Ishikawa (cell line): ENCODE measurements at regions not wholly inside any gene's neighbourhood (a gene's known extent, or its start where the extent isn't known, plus 50 kb on each side); places are given as distances from the start of the nearest gene placed in this dataset.

ENCODE experiments used
- CEBPB ChIP-seq: IDR thresholded peaks from 2 replicates; pipeline ENCODE4 v1.6.1; 2012
- CREB1 ChIP-seq: IDR thresholded peaks from 2 replicates; pipeline ENCODE4 v1.6.1; 2012; ENCODE audit warnings: low read depth
- EGR1 ChIP-seq: IDR thresholded peaks from 2 replicates; pipeline ENCODE4 v1.6.1; 2012
- EP300 ChIP-seq: IDR thresholded peaks from 2 replicates; pipeline ENCODE4 v1.6.1; 2012; ENCODE audit warnings: borderline replicate concordance
- FOXM1 ChIP-seq: IDR thresholded peaks from 2 replicates; pipeline ENCODE4 v1.6.1; 2012; ENCODE audit warnings: low read depth, borderline replicate concordance
- MAX ChIP-seq: IDR thresholded peaks from 2 replicates; pipeline ENCODE4 v1.6.1; 2012
- NFIC ChIP-seq: IDR thresholded peaks from 2 replicates; pipeline ENCODE4 v1.6.1; 2012
- RAD21 ChIP-seq: IDR thresholded peaks from 2 replicates; pipeline ENCODE4 v1.6.1; 2012; ENCODE audit warnings: low read depth
- TAF1 ChIP-seq: IDR thresholded peaks from 2 replicates; pipeline ENCODE4 v1.6.1; 2012; ENCODE audit warnings: low read depth, mild to moderate bottlenecking
- TCF12 ChIP-seq: IDR thresholded peaks from 2 replicates; pipeline ENCODE4 v1.6.1; 2012; ENCODE audit warnings: low read depth
- TEAD4 ChIP-seq: IDR thresholded peaks from 2 replicates; pipeline ENCODE4 v1.6.1; 2012
- YY1 ChIP-seq: IDR thresholded peaks from 2 replicates; pipeline ENCODE4 v1.6.1; 2012; ENCODE audit warnings: low read depth
- ZBTB7A ChIP-seq: IDR thresholded peaks from 2 replicates; pipeline ENCODE4 v1.6.1; 2012; ENCODE audit warnings: low read depth
- TF ChIP-seq, protein P1 (sequence below): IDR thresholded peaks from 2 replicates; pipeline ENCODE4 v1.6.1; 2012; ENCODE audit warnings: low read depth, mild to moderate bottlenecking
- TF ChIP-seq, protein P2 (sequence below): IDR thresholded peaks from 2 replicates; pipeline ENCODE4 v1.6.1; 2012

- TF ChIP-seq TEAD4 (no peak), RAD21 (no peak), TAF1 (no peak), FOXM1 (no peak), NFIC (no peak), CREB1 (no peak), EP300 (no peak), MAX (no peak), CEBPB (no peak), EGR1 (no peak), TCF12 (no peak), ZBTB7A (no peak), YY1 (no peak)
- TF ChIP-seq, protein P1, sequence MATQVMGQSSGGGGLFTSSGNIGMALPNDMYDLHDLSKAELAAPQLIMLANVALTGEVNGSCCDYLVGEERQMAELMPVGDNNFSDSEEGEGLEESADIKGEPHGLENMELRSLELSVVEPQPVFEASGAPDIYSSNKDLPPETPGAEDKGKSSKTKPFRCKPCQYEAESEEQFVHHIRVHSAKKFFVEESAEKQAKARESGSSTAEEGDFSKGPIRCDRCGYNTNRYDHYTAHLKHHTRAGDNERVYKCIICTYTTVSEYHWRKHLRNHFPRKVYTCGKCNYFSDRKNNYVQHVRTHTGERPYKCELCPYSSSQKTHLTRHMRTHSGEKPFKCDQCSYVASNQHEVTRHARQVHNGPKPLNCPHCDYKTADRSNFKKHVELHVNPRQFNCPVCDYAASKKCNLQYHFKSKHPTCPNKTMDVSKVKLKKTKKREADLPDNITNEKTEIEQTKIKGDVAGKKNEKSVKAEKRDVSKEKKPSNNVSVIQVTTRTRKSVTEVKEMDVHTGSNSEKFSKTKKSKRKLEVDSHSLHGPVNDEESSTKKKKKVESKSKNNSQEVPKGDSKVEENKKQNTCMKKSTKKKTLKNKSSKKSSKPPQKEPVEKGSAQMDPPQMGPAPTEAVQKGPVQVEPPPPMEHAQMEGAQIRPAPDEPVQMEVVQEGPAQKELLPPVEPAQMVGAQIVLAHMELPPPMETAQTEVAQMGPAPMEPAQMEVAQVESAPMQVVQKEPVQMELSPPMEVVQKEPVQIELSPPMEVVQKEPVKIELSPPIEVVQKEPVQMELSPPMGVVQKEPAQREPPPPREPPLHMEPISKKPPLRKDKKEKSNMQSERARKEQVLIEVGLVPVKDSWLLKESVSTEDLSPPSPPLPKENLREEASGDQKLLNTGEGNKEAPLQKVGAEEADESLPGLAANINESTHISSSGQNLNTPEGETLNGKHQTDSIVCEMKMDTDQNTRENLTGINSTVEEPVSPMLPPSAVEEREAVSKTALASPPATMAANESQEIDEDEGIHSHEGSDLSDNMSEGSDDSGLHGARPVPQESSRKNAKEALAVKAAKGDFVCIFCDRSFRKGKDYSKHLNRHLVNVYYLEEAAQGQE, result no peak
- TF ChIP-seq, protein P2, sequence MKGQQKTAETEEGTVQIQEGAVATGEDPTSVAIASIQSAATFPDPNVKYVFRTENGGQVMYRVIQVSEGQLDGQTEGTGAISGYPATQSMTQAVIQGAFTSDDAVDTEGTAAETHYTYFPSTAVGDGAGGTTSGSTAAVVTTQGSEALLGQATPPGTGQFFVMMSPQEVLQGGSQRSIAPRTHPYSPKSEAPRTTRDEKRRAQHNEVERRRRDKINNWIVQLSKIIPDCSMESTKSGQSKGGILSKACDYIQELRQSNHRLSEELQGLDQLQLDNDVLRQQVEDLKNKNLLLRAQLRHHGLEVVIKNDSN, result no peak
Measured at GRCh38 chr5:135279328-135279727, 119.7 kb downstream of the MACROH2A1 start.

GRCh38 chr5:135276151-135276550 is 122.9 kb downstream of the MACROH2A1 start:
- TF ChIP-seq ZBTB7A, result no peak
- TF ChIP-seq CREB1, result no peak
- TF ChIP-seq, protein P2, result no peak
- TF ChIP-seq MAX, result no peak
- no peak for TF ChIP-seq CEBPB
- no peak for TF ChIP-seq FOXM1

GRCh38 chr5:135273212-135273611 is 125.8 kb downstream of the MACROH2A1 start:
- TF ChIP-seq ZBTB7A (no peak), CREB1 (no peak), RAD21 (no peak), NFIC (no peak), EP300 (no peak), TAF1 (no peak), TCF12 (no peak), FOXM1 (no peak), MAX (no peak)
- TF ChIP-seq, protein P2, result no peak
- TF ChIP-seq, protein P1, result no peak

DNA sequence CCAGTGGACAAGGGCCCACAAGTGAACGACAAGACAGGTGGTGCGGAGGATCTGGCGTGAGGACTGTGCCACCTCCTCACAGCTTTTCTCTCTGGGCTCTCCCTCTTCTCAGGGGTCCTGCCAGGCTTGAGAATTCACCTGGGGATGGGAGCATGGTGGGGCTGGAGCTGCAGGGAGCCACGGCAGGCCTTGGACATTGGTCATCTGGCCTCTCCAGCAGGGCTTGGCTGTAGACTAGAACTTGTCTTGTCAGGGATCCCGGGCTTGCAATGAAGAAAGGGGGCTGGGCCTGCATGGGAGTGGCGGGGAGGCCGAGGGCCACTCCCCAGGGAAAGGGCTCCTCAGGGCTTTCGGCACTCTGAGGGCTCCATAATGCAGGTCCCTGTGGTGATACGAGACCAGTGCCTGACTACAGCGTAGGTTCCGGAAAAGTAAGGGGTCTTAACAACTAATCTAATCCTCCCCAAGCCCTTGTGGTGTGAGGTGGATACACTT is 126.7 kb downstream of the MACROH2A1 start:
- TF ChIP-seq CEBPB, result no peak
- no peak for TF ChIP-seq ZBTB7A
- TF ChIP-seq TAF1, result no peak
- TF ChIP-seq RAD21, result no peak
- no peak for TF ChIP-seq TEAD4
- TF ChIP-seq, protein P1, result no peak
- no peak for TF ChIP-seq MAX
- TF ChIP-seq NFIC, result no peak
- TF ChIP-seq TCF12, result no peak
- no peak for TF ChIP-seq EP300
- TF ChIP-seq FOXM1, result no peak
- TF ChIP-seq, protein P2, result no peak
- no peak for TF ChIP-seq CREB1
